HL-60 (cell line): ENCODE measurements at regions not wholly inside any gene's neighbourhood (a gene's known extent, or its start where the extent isn't known, plus 50 kb on each side); places are given as distances from the start of the nearest gene placed in this dataset.

Source experiments
- TF ChIP-seq, protein P1 (sequence below): IDR thresholded peaks from 2 replicates; pipeline ENCODE4 v1.6.1; 2012; ENCODE audit warnings: low read depth; ENCODE audit not compliant: insufficient replicate concordance
- TF ChIP-seq, protein P2 (sequence below): IDR thresholded peaks from one replicate; pipeline ENCODE4 v1.5.1; 2011; ENCODE audit warnings: low read length, control low read depth, inconsistent platforms; ENCODE audit not compliant: insufficient read depth

DNA sequence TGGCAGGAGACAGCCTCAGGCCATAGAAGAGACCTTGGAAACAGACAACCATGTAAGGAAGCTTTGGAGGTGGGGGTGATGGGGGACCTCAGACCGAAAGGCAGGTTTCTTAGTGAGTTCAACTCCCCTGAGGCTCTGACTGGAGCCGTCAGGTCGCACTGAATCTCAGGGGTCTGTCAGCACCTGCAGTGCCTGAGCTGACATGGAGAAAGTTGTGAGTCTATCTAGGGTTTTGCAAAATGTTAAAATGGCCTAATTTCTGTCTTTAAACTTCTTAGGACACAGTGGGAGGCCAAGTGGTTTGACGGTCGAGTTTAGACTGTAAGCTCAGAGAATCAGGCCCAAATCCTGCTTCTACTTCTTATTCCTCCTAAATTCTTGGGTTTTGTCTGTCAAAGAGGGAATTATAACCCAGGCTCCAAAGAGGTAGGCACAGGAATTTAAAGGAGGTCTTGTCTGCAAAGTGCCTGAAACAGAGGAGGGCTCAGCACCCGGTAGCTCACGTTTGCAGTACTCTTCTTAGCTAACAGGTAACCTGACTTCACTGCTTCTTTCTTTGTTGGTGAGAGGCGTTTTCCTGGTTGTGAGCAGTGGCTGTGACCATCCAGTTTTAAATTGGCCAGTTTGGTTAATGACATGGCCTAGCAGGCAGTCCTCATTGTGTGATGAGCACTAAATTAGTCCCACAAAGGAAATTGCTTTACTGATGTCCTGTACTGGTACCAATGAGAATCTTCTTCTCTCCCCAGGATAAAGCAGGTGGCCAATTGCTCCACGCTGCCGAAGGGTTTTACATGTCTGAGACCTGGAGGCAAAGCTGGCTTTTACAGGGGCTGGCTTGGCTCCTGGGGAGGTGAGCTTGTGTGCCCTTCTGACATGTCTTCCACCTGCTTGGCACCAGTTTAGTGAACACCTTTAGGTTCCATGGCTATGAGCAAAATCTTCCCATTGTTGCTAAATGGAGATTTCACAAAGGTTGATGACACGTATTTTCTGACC, 95.7 kb downstream of the MYCN start:
- TF ChIP-seq, protein P1, sequence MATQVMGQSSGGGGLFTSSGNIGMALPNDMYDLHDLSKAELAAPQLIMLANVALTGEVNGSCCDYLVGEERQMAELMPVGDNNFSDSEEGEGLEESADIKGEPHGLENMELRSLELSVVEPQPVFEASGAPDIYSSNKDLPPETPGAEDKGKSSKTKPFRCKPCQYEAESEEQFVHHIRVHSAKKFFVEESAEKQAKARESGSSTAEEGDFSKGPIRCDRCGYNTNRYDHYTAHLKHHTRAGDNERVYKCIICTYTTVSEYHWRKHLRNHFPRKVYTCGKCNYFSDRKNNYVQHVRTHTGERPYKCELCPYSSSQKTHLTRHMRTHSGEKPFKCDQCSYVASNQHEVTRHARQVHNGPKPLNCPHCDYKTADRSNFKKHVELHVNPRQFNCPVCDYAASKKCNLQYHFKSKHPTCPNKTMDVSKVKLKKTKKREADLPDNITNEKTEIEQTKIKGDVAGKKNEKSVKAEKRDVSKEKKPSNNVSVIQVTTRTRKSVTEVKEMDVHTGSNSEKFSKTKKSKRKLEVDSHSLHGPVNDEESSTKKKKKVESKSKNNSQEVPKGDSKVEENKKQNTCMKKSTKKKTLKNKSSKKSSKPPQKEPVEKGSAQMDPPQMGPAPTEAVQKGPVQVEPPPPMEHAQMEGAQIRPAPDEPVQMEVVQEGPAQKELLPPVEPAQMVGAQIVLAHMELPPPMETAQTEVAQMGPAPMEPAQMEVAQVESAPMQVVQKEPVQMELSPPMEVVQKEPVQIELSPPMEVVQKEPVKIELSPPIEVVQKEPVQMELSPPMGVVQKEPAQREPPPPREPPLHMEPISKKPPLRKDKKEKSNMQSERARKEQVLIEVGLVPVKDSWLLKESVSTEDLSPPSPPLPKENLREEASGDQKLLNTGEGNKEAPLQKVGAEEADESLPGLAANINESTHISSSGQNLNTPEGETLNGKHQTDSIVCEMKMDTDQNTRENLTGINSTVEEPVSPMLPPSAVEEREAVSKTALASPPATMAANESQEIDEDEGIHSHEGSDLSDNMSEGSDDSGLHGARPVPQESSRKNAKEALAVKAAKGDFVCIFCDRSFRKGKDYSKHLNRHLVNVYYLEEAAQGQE = no peak
- TF ChIP-seq, protein P2, sequence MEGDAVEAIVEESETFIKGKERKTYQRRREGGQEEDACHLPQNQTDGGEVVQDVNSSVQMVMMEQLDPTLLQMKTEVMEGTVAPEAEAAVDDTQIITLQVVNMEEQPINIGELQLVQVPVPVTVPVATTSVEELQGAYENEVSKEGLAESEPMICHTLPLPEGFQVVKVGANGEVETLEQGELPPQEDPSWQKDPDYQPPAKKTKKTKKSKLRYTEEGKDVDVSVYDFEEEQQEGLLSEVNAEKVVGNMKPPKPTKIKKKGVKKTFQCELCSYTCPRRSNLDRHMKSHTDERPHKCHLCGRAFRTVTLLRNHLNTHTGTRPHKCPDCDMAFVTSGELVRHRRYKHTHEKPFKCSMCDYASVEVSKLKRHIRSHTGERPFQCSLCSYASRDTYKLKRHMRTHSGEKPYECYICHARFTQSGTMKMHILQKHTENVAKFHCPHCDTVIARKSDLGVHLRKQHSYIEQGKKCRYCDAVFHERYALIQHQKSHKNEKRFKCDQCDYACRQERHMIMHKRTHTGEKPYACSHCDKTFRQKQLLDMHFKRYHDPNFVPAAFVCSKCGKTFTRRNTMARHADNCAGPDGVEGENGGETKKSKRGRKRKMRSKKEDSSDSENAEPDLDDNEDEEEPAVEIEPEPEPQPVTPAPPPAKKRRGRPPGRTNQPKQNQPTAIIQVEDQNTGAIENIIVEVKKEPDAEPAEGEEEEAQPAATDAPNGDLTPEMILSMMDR = no peak
